HFF-Myc (cell line): ENCODE measurements at regions not wholly inside any gene's neighbourhood (a gene's known extent, or its start where the extent isn't known, plus 50 kb on each side); places are given as distances from the start of the nearest gene placed in this dataset.
"Not testable (repeated sequence)": the region's sequence is repeated elsewhere in the genome, so short reads cannot be mapped to it uniquely, and the experiment has no call there.

Experiments used
- DNase-seq: peaks from one replicate; pipeline ENCODE4 v3.0.0-alpha.2; 2011; ENCODE audit warnings: low read depth; ENCODE audit errors: extremely low read depth
- H3K4me3 ChIP-seq: replicated peaks from 2 replicates; pipeline ENCODE4 v1.5.1; 2011; ENCODE audit warnings: low read depth, mild to moderate bottlenecking, control low read depth, low read length
- CTCF ChIP-seq: IDR thresholded peaks from 2 replicates; pipeline ENCODE4 v1.5.1; 2012; ENCODE audit warnings: mild to moderate bottlenecking, low read depth, low read length, control low read depth; ENCODE audit errors: missing control alignments

- H3K4me3 ChIP-seq = no peak overlapping the region
- DNase-seq = no peak
- no peak for TF ChIP-seq CTCF
Observed at GRCh38 chr5:162558120-162558519, 490.5 kb downstream of the GABRG2 start.

DNA sequence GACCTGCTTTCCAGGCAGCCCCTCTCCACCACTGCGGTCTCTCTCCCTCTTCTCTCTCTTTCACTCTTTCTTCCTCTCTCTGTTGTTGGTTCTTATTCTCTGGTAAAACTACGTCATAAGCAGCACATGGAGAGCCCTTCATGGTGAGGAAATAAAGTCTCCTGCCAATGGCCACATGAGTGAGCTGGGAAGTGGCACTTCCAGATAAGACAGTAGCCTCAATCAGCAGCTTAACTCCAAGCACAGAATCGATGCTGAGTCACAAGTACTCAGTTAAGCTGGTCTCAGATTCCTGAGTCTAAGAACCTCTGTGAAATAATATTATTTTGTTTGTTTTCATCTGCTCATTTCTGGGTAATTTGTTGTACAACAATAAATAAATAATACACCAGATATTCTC lies 500.1 kb downstream of the GABRG2 start:
- no peak for TF ChIP-seq CTCF
- H3K4me3 ChIP-seq = no peak overlapping the region

DNA sequence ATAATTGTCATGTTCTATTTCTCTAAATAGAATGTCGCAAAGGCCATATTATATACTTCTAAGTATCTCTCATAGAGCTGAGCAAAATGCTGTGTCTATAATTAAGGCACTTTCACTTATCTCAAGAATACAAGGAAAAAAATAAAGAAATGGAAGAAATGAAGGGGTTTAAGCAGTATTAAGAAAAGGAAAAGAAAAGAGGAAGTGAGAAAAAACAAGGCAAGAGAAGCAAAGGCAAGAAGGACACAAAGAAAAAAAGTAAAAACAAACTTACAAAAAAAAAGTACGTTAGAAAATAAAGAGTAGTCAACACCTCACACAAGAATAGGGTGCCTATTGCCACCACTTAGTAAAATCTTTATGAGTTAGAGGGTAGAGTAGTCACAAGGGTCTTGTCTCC lies 506.2 kb downstream of the GABRG2 start:
- DNase-seq = no peak
- H3K4me3 ChIP-seq = no peak overlapping the region
- no peak for TF ChIP-seq CTCF

More for the DNA sequence above, 500.1 kb downstream of the GABRG2 start:
- DNase-seq = no peak

DNA sequence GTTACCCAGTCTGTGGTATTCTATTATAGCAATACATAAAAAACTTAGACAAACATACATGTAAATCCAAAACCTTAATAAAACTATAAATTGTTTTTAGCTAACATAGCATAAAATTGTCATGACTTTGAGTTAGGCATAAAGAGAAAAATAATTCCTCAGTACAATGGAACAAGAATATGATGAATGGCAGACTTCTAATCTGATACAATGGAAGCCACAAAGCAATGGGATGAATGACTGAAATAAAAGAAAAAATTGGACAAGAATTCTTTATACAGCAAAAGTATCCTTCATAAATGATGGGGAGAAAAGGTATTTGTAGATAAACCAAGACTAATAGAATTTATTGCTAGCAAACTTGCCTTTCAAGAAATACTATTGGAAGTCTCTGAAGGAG lies 524.2 kb downstream of the GABRG2 start:
- H3K4me3 ChIP-seq = no peak overlapping the region
- DNase-seq = no peak
- no peak for TF ChIP-seq CTCF

- no peak for TF ChIP-seq CTCF
- DNase-seq = no peak
- H3K4me3 ChIP-seq = no peak overlapping the region
Observed at GRCh38 chr5:162593881-162594280, 526.3 kb downstream of the GABRG2 start.

DNA sequence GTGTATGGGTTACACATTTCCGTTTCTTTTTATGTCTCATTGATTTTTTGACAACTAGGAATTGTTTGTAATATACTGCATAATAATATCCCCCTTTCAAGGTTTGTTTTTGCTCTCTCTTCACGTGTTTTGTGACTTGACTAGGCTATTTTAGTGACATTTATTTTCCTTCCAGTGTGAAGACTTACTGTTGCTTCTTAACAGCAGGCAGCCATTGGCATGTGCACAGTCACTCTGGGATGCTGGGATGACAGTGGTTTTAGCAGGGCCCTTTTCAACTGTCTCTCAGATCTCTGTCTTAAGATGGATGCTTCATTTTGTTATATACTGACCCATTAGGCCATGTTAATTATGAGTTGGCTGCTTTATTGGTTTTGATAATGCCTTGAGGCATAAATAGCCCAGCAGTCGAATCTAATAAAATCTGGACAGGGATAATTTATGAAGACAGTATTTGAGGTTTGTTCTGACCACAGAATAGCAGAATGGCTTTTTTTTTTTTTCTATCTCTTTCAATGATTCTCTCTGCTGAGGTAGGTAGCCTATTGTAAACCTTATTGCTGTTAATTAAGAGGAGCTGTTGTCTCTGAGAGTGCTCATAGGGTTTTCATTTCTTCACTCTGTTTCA lies 536.0 kb downstream of the GABRG2 start:
- no peak for TF ChIP-seq CTCF
- DNase-seq = no peak
- no peak overlapping the region for H3K4me3 ChIP-seq

DNA sequence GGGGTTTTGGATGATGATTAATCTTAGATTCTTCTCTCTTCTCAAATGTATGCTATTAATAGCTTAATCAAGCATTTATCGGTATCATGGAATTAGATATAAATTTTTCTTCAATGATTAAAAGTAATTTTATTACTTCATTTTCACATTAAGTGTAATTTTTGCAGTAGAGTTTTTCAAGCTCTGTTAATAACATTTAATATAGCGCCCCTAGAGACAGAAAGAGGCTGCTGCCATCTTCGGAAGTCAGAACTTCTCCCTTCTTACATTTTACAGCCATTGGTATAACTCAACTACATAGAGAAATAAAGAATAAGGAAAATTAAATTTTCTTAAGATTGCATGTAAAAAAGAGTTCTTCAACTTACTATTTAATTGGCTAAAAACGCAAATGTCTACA lies 540.3 kb downstream of the GABRG2 start:
- no peak for TF ChIP-seq CTCF
- DNase-seq = no peak
- no peak overlapping the region for H3K4me3 ChIP-seq

DNA sequence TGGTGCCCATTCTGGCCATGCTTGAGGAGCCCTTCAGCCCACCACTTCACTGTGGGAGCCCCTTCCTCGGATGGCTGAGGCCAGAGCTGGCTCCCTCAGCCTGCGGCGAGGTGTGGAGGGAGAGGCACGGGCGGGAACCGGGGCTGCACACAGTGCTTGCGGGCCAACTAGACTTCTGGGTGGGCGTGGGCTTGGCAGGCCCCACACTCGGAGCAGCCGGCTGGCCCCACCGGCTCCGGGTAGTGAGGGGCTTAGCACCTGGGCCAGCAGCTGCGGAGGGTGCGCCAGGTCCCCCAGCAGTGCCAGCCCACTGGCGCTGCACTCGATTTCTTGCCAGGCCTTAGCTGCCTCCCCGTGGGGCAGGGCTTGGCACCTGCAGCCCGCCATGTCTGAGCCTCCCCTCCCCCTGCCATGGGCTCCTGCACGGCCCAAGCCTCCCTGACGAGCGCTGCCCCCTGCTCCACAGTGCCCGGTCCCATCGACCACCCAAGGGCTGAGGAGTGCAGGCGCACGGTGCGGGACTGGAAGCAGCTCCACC lies 554.2 kb downstream of the GABRG2 start:
- not testable (repeated sequence) for H3K4me3 ChIP-seq, DNase-seq
